ENCODE measurements at regions not wholly inside any gene's neighbourhood (a gene's known extent, or its start where the extent isn't known, plus 50 kb on each side); places are given as distances from the start of the nearest gene placed in this dataset.
"Not testable (repeated sequence)": the region's sequence is repeated elsewhere in the genome, so short reads cannot be mapped to it uniquely, and the experiment has no call there.

DNA sequence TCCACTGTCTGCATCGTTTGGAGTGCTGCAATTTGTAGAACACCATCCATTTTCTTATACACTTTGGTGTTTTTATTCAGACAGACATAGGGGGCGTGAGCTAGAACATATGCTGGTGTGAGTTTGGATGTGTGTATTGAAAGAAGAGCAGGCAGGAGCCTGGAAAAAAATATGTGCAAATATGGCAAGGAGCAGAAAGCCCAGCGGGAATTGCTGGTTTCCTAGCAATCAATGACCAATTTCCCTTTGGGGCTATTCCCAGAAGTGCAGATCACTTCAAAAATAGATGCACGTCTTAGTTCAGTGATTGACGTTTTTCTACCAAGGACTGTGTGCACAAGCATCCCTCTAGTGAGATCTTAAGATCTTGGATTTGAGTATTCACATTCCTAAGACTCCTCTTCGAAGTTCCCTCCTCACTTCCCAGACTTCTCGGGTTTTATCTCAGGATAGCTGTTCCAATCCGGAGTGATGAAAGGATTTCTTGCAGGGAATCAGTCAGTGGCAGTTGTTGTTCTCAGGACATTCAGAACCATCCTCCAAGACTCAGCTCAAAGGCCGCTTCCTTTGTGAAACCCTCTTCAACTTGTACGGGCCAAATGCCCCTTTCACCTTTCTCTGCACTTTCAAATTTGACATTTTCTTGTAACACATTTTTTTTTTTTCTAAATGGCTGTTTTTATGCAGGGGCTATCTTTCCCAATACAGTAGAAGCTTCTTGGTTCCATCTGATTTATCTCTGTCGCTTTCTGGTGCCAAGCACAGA, 268.7 kb upstream of the ASIC2 start:
- DNase-seq = no peak

DNA sequence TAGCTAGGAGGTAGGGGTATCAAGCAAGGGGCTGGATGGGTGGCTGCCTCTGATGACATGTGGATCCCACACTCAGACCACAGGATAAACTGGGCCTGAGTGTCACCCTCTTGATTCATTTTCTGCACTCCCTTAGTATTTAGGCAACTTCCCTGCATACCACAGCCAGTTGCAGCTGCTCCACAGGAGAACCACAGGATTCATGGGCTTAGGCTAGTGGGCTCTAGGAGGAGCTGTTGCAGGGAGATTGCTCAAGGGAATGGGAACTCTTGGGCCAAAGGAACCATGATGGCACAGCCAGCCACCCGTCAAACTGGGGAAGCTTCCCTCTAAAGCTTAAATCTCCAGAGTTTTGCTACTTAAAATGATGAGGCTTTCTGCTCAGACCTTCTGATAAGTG, 269.7 kb upstream of the ASIC2 start:
- DNase-seq = peak in 2 of 56 donors; percentile 0 to 1

DNA sequence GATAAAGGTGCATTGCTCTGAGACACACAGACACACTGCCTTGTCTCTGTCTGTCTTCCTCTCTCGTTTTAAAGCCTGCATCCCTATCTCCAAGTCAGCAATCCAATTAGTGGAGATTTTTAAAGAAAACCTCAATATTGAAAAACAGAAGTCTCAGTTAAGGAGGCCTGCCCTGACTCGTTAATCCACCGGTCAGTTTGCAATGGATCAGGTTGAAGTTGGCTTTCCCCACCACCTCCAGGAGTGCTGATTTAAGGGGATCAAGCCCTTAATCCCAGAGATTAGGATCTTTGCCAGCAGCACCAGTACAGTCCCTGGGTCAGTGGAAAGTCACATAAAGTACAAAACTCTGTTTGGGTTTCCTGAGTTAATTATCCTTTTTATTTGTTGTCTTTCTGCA, 271.1 kb upstream of the ASIC2 start:
- no peak for DNase-seq

DNA sequence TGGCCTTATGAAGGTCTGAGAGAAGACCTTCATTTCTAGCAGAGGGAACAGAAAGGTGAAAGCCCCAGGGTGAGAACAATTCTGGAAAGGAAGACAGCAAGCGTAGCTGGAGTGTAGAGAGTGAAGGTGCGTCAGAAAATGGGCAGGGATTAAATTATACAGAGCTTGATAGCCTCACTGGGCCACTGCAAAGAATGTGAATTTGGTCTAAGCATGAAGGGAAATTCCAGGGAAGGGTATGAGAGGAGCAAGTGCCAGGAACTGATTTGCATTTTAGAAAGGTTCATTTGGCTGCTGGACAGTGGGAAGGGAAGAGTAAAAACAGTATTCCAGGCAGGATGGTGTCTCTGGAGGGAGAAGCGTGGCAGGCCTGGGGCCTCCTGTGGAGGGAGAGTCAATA, 274.1 kb upstream of the ASIC2 start:
- DNase-seq = no peak

DNA sequence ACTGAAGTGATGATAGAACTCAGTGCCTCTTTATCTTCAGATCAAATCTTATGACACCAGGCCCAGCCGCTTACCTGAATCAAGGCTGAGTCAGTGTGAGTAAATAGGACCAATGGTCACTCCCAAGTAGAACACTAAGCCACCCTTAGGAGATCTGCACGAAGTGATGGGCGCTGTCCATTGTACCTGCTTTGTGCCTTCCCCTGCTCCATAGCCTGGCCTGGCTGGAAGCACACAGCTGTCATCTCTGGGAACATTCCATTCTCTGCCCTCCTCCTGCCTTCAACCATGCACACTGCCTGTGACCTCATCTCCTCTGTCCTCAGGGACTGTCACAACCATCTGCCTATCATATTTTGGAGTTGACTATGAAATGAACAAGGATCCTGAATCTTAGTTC, 279.5 kb upstream of the ASIC2 start:
- no peak for DNase-seq

DNA sequence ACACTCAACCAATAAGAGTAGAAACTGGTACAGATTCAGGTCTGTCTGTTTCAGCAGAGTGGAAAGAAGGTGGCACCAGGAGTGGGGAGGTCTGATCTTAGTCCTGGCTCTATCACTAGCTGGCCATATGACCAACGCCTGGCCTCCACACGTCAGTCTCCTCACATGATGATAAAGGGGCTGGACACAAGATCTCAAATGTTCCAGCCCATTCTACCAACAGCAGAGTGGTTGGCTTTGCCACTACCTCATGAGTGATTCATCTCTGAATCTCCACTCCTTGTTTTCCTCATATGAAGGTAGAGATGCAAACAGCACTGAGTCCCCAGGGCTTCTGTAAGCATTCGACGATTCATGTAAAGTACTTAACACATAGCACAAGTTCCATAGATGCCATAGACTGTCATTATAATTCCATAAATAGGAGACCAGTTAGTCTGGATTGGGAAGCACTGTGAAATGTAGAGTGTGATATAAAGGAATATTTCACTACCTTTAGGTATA, 281.9 kb upstream of the ASIC2 start:
- DNase-seq = no peak

DNA sequence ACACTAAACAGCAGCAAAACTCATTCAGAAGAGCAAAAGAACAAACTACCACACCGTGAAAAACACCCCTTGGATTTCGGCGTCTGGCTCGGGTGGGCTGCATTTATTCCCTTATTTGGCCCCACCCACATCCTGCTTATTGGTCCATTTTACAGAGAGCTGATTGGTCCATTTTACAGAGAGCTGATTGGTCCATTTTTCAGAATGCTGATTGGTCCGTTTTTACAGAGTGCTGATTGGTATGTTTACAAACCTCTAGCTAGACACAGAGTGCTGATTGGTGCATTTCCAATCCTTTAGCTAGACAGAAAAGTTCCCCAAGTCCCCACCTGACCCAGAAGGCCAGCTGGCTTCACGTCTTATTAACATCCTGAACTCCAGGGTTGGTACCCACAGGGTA, 286.6 kb upstream of the ASIC2 start:
- DNase-seq = not testable (repeated sequence)

DNA sequence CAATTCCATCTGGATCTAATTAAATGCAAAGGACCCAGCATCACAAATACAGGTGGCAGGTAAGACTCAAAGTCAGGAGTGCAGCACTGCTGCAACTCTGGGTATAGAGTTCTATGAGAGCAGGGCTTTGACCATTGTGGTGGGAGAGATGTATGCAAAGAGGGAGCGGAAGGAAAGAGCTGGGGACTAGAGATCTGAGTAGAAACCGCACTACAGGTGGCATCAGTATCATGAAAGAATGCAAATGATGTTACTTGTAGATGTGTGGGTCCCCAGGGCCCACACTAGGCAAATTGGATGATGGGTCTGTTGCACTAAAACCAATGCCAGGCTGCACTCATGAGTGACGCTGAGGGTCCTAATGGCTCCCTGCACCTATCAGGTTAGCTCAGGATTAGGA, 287.1 kb upstream of the ASIC2 start:
- DNase-seq = no peak

DNA sequence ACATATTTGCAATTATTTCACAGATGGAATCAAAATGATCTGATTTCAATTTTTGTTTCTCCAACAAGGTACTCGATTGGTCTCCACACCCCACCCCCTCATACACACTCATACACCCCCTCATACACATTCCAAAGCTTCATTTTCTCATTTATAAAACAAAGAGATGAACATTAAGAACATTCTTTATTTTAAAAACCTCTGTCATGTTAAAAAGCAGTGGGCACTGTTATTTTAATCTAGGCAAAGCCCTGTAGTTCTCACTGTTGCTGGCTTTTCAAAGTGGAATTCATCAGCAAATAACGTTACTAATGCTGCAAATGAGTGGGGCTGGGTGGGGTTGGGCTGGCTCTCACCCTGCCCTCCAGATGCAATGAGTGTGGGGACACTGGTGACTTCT, 289.6 kb upstream of the ASIC2 start:
- no peak for DNase-seq

DNA sequence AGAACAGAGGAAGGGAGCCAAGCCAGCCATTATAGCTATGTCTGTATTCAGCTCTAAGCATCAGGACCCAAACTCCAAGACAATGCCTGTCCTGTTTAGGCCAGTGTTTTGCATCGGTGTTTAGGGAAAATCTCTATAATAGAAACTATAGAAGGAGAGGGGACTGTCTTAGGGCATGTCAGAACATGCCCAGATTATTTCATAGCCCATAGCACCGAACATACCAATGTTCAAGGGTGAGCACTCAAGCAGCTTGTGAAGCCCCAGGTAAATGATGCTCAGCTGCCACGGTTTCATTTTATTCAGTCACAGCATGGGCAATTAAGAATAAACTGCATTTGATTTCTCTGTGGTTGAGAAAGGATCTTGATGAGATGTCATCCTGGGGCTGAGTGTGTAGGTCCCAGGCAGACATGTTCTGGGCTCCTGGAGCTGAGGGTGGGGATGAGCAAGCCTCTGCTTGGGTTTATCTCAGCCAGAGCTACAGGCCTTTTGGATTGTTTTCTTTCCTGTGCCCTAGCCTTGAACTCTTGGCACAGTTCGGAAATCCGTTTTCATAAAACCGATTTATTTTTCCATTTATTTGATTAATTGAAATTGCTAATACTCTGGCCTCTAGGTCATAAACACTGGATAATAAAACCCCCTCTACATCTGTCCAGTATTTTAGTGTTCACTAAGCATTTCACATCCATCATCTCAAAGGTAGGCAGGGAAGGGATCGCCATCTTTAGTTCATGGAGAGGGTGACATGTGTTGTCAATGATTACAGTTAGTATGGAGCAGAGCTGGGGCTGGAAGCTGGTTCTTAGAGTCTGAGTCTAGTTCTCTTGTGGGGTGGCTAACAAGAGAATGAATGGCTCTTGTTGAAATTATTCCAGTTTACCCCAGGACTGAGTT, 290.7 kb upstream of the ASIC2 start:
- no peak for DNase-seq

DNA sequence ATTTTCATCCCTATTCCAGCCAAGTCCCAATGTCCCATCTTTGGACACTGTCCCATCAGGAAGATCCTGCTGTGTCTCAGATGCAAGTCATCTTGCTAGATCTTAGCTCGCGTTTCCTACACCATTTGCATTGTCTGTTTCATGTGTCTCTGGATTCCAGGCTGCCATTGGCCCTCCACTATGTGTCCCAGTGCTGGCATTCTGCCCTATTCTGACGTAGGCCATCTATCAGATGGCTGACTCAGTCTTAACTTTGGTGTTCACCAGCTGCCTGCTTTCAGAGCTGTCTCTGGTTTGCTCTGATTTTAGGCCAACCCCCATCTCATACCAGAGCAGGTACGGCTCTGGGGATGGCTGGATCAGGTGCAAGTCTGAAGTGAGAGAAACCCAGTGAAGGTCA, 300.9 kb upstream of the ASIC2 start:
- DNase-seq = peak in 5 of 56 donors; percentile 1 to 14 (median 2)

DNA sequence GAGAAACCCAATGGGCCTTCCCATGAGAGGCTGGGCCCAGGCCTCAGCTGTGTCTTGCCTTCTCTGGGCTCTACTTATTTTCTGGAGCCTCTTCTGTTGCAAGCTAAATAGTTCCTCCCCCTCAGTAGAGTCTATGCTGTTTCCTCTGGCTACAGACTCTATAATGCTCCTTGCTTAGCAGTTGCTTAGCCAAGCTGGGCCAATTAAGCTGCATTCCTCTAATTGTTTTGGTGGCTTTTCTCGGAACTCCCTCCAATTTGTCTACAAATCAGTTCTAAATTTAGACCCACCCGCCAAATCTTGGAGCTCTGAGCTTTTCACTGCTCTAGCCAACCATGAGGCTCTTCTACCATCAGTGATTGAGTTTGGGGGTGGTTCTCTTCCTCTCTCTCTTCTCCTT, 302.7 kb upstream of the ASIC2 start:
- peak in 1 of 56 donors; percentile 1 for DNase-seq

DNA sequence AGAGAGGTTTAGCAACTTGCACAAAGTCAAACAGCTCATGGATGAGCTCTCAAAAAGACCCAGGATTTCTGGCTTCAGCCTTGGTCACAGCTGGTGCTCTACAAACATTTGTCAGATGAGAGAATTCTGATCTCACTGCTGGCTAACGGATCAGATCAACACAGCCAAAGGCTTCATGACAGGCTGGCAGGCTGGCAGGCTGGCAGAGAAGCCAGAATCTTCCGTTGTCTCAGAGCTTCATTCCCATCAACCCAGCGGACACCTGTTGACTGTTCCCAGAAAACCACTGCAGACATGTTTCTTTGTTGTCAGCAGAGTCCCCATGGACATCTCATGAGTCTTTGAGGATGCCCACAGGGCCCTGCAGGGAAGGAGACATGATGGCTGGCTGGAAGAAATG, 303.8 kb upstream of the ASIC2 start:
- peak in 32 of 56 donors; percentile 1 to 53 (median 14) for DNase-seq

DNA sequence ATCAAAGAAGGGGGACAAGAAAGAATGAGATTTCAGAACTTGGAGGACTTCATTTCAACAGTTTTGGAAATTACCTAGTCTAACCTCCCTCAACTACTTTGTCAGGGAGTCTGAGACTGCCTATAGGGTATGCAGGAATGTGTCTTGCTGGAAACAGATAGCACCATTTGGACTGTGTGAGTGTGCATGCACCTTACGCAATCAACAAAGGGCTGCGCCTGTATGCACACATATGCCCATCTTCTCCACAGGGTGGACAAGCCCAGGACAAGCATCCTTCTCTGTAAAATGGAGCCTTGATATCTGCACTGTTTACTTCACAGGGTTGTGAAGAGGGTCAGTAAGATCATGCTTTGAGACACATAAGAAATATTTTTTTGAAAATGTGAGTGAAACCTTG, 305.7 kb upstream of the ASIC2 start:
- no peak for DNase-seq

DNA sequence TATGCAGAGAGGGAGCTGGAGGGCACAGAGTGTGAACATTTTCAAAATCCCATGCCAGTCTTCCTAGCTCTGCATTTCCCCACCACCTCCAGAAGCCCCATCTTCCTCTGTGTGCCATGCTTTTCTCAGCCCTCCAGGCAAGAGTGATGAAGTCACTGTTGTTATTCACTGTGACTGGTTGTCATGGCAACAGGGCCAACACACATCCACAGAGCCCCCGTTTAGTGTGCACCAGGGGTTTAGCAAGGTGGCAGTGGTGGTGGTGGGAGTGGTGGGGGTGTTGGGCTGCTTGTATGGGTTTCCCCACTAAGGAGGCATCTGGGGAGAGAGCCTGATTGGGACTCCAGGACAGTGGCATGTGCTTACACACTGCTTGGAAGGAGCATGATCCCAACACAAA, 309.9 kb upstream of the ASIC2 start:
- peak in 24 of 56 donors; percentile 1 to 67 (median 13) for DNase-seq

DNA sequence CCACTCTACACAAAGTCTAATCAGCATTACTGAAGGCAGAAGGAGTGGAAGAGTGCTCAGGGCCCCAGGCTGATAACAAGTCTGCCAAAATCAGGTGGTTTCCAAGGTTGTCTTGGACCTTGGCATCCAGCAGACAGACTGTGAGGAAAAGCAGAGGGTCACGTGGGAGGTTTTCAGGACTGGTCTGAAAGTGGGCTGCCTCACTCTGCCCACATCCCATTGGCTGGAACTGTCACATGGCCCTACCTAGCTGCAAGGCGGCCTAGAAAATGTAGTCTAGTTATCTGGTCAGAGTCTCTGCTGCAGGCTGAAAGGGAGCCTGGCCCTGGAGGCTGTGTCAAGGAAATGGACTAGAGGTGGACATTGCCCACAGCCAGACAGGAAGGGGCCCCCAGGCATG, 310.7 kb upstream of the ASIC2 start:
- DNase-seq = no peak

DNA sequence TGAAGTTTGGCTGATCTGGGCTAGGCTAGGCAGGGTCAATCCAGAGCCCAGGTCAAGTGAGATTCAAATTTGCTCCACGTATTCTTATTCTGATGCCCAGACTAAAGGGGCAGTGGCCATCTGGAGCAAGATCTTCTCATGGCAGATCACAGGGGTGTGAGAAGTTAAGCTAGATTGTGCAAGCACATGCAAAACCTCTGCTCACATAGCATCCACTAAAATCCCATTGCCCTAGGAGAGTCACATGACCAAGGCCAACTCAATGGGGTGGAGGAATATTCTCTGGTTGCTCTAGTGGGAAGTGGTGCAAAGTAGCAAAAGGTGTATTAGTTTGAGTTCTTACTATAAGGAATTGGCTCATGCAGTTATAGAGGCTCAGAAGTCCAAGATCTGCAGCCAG, 318.4 kb upstream of the ASIC2 start:
- DNase-seq = no peak

DNA sequence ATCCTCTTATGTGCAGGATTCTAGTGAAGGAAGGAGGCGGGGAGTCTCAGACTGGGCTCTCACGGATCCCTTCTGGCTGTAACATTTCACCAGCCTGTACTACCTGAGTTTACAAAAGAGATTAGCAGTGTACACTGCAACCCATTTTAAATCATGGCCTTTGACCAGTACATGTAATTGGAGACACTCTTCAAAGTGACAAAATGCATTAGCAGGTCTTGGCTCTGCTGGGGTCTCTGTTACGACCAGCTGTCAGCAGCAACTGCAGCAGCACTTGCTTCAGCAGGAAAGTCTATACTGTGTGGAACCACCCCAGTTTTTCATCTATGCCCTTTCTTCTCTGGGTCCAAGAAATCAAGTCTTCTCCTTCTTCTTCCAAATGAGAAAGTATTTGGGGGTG, 322.8 kb upstream of the ASIC2 start:
- no peak for DNase-seq

DNA sequence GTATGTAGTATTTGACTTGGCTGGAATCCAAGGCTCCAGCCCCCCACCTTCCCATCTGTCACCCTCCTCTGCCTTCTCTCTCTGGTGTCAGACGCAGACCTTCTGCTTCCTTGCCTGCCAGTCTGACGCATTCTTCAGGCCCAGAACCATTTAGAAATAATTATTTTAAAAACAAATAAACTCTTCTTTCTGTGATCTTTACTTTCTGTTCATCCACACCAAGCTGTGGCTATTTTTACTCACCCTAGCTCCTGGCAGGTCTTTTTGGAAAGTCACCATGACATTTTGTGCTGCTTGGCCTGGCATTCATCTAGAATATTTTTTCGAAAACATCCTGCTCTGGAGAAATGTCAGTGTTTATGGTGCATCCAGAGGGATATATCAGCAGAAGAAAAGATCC, 330.7 kb upstream of the ASIC2 start:
- no peak for DNase-seq

DNA sequence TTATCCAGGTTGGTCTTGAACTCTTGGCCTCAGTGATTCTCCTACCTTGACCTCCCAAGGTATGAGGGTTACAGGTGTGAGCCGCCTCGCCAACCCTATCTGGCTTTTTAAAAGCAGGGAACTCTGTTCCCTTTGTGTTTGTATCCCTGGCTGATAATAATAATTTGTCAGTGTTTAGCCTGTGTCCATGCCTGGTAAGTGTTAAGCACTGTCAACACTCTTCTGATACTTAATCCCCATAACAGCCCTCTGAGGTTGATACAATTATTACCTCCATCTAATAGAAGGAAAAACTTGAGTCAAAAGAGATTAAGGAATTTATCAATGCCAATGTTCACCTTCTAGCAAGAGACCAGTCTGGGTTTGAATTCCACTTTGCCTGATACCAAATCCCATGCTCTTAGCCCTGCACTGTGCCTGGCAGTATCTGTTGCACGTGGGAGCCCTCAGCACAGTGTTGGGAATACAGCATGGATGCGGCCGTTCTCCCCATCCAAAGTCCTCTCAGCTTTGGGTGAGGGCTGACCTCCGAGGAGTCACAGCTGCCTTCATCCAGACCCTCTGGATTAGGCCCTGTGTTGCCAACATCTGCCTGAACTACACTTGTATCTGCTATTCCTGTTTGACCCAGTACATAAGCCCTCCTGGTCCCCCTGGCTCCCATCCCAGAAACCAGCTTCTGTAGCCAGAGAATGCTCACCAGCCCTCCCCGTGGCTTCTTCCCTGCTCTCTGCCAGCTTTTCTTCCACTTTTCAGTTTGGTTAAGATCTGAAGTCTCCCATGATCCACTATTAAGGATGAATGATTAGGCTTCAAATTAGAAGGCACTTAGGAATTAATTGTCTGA, 335.6 kb upstream of the ASIC2 start:
- peak in 2 of 56 donors; percentile 1 to 8 for DNase-seq

DNA sequence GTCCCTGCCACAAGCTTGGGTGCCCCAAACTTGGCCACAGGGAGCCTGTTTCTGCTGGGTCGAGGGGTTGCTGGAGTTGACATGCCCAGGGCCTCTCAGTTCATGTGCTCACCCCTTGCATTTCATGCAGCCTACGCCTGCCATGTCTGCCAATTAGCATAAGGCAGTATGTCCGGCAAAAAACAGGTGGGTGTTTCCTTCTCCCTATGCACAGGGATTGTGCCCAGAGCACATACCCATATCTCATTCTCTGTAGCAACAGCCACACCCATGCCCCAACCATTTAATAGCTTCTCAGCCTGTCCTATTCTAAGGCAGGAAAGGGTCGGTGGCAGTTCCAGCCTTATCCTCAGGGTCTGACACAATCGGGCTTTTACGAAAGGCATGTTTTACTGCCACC, 340.4 kb upstream of the ASIC2 start:
- no peak for DNase-seq

DNA sequence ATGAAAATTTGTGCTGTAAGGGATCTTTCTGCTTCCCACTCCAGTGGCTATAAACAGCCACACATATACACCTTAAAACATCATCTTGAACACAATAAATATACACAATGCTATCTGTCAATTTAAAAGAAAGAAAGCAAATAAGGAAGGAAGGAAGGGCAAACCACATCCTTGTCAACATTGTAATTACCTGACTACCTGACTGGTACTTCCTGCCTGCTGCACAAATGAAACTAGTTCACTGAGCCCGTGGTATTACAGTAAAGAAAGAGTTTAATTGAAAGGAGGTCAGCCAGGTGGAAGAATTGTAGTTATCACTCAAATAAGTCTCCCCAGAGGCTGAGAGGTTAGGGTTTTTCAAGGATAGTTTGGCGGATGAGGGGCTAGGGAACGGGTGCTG, 344.4 kb upstream of the ASIC2 start:
- DNase-seq = no peak
